GM12878 (cell line): ENCODE measurements at regions not wholly inside any gene's neighbourhood (a gene's known extent, or its start where the extent isn't known, plus 50 kb on each side); places are given as distances from the start of the nearest gene placed in this dataset.

Source experiments
- ASH2L ChIP-seq: fragments of 300-600, 200-600 bp; sonication (generic); IDR thresholded peaks from 2 replicates; pipeline ENCODE4 v1.6.1; 2017; ENCODE audit warnings: low read depth, mild to moderate bottlenecking, borderline replicate concordance
- CHD1 ChIP-seq: IDR thresholded peaks from 2 replicates; pipeline ENCODE4 v1.6.1; 2012; ENCODE audit warnings: low read depth, low read length, improper control_type of control experiment
- EGR1 ChIP-seq, 2 experiments: IDR thresholded peaks; 1 replicate in 1 of 2; 2 replicates in 1 of 2; pipeline ENCODE4 v1.6.1; 2011 to 2012; ENCODE audit warnings: low read depth in 2 of 2, low read length in 2 of 2, borderline replicate concordance in 1 of 2, mild to moderate bottlenecking in 1 of 2, moderate library complexity in 1 of 2
- ETV6 ChIP-seq, 2 experiments: fragments of 450-650 bp in 1 of 2; IDR thresholded peaks in 1 of 2; conservative IDR thresholded peaks in 1 of 2; 2 replicates each; pipeline ENCODE4 v1.6.1; 2014; ENCODE audit warnings: antibody characterized with exemption in 1 of 2, borderline replicate concordance in 1 of 2, low read depth in 1 of 2, mild to moderate bottlenecking in 1 of 2, moderate library complexity in 1 of 2
- JUND ChIP-seq: IDR thresholded peaks from 2 replicates; pipeline ENCODE4 v1.6.1; 2012; ENCODE audit warnings: low read depth, mild to moderate bottlenecking, low read length, improper control_type of control experiment, moderate library complexity
- MLLT1 ChIP-seq: fragments of 450-650 bp; IDR thresholded peaks from 2 replicates; pipeline ENCODE4 v1.6.1; 2016; ENCODE audit warnings: mild to moderate bottlenecking
- RAD21 ChIP-seq: IDR thresholded peaks from 2 replicates; pipeline ENCODE4 v1.6.1; 2011; ENCODE audit warnings: mild to moderate bottlenecking, low read depth, low read length, moderate library complexity; ENCODE audit not compliant: insufficient read depth
- ZNF592 ChIP-seq: fragments of 450-650 bp; IDR thresholded peaks from 2 replicates; pipeline ENCODE4 v1.6.1; 2017; ENCODE audit warnings: mild to moderate bottlenecking, moderate library complexity

GRCh38 chr6:169968541-169969270 lies 217.3 kb downstream of the ERMARD start (continued):
- no peak for TF ChIP-seq MLLT1
- no peak for TF ChIP-seq JUND
- no peak for TF ChIP-seq ZNF592
- TF ChIP-seq EGR1 (IDR thresholded peaks at IDR 0.05; ENCODE audit: borderline replicate concordance in 1 of 2, low read depth in 2 of 2, low read length in 2 of 2), result no peak
- no peak for TF ChIP-seq RAD21
- TF ChIP-seq CHD1, result no peak
- TF ChIP-seq ASH2L, result no peak
- no peak for TF ChIP-seq ETV6 (conservative IDR thresholded peaks at IDR 0.05 in 1 of 2, IDR thresholded peaks at IDR 0.05 in 1 of 2; ENCODE audit: borderline replicate concordance in 1 of 2, low read depth in 1 of 2)
